ENCODE measurements at regions not wholly inside any gene's neighbourhood (a gene's known extent, or its start where the extent isn't known, plus 50 kb on each side); places are given as distances from the start of the nearest gene placed in this dataset.

DNA sequence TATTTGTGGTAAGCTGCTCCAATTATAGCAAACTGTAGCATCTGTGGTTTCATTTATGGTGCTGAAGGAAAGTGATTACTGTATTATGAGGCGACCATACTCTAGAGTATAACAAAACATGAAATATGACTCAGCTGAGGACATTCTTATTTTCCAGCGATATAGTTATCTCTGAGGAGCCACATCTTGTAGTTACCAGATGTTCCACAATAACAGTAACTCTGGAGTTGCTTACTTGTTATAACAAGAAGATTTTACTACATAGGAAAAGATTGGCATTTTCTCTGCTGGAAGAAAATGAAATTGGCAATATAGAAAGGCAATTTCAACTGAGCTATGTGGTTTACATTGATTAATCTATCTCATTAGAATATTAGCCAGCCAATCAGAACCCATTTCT, 1634.2 kb downstream of the PCDH9 start:
- H3K36me3 ChIP-seq (ENCODE audit: control insufficient read depth, insufficient read depth, low read length) = no peaks in the 10 kb centered on the region
- no peak for DNase-seq (ENCODE audit: low read depth)
- TF ChIP-seq, protein P1, sequence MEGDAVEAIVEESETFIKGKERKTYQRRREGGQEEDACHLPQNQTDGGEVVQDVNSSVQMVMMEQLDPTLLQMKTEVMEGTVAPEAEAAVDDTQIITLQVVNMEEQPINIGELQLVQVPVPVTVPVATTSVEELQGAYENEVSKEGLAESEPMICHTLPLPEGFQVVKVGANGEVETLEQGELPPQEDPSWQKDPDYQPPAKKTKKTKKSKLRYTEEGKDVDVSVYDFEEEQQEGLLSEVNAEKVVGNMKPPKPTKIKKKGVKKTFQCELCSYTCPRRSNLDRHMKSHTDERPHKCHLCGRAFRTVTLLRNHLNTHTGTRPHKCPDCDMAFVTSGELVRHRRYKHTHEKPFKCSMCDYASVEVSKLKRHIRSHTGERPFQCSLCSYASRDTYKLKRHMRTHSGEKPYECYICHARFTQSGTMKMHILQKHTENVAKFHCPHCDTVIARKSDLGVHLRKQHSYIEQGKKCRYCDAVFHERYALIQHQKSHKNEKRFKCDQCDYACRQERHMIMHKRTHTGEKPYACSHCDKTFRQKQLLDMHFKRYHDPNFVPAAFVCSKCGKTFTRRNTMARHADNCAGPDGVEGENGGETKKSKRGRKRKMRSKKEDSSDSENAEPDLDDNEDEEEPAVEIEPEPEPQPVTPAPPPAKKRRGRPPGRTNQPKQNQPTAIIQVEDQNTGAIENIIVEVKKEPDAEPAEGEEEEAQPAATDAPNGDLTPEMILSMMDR (IDR thresholded peaks at IDR 0.05; ENCODE audit: insufficient read depth, low read length, severe bottlenecking) = no peak
- H3K27me3 ChIP-seq (ENCODE audit: control insufficient read depth, insufficient read depth, low read length) = no peaks in the 10 kb centered on the region
- no peak overlapping the region for H3K4me3 ChIP-seq (ENCODE audit: low read depth, low read length)
- no peak for FAIRE-seq

DNA sequence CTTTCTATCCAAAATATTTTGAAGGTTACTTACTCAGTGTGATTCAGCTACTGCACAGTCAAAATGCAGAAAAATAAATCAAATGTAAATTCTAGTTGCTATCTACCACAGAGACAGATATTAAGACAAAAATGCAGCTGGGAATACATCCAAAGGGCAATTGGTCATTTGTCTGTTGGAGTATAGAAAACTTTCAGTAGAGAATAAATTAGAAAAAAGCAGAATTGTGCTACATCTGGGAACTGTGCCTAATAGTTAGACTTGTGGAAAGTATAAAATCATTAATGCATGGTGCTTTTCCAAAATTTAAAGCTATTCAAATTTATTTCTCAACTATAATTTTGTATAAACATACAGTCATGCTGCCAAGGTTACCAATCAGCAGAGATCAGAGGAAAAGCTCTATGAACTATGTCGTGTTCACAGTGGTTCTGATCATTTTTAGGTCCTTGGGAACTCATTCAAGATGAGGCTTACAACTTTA, 1635.8 kb downstream of the PCDH9 start:
- no peak overlapping the region for H3K4me3 ChIP-seq (ENCODE audit: low read depth, low read length)
- no peaks in the 10 kb centered on the region for H3K36me3 ChIP-seq (ENCODE audit: control insufficient read depth, insufficient read depth, low read length)
- TF ChIP-seq, protein P1 (IDR thresholded peaks at IDR 0.05; ENCODE audit: insufficient read depth, low read length, severe bottlenecking) = no peak
- DNase-seq (ENCODE audit: low read depth) (no peak), FAIRE-seq (no peak)
- no peaks in the 10 kb centered on the region for H3K27me3 ChIP-seq (ENCODE audit: control insufficient read depth, insufficient read depth, low read length)

DNA sequence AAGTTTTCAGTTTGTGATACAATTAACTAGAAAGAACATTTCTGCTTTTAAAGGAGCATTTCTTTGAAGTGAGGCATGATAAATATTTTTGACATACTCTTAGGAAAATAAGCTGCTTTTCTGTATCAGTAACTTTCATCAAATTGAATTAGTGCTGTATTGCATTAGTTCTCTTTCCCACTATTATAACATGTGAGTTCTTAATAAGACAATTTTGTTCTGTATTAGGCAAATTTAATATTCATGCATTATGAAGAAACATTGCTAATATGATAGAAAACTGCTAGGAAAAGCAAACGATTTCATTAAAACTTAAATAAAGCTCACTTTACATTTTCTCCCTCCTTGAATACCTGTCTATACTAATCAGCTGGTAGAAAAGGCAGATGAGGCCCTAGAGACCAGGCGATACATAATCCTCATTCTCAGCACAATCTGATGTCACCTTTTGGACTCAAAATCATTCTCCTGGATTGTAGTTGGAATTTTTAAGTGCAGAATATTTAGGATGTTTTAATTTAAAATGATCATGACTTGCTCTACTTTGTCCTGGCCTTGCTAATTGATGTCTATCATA, 1636.8 kb downstream of the PCDH9 start:
- Histone ChIP-seq H3K4me3 (ENCODE audit: low read depth, low read length) (no peak overlapping the region), H3K36me3 (ENCODE audit: control insufficient read depth, insufficient read depth, low read length) (no peaks in the 10 kb centered on the region), H3K27me3 (ENCODE audit: control insufficient read depth, insufficient read depth, low read length) (no peaks in the 10 kb centered on the region)
- TF ChIP-seq, protein P1 (IDR thresholded peaks at IDR 0.05; ENCODE audit: insufficient read depth, low read length, severe bottlenecking) = no peak
- DNase-seq (ENCODE audit: low read depth) (no peak), FAIRE-seq (no peak)

DNA sequence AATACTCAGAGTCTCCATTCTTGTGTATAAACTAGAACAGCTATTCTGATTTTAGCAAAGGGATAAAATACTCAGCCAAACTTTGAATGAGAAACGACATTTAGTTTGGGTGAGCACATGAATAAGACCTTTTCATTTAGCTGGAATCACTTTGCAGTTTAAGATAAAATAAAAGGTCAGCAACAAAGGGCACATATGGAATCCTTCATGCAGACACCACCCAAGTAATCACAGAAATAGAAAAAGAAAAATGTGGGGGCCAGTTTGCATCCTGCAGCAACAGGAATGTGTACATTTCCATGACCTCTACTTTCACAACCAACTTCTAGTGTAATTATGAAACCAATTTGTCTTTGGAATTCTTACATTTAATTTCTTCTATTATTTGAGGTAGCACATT, 1637.4 kb downstream of the PCDH9 start:
- TF ChIP-seq, protein P1 (IDR thresholded peaks at IDR 0.05; ENCODE audit: insufficient read depth, low read length, severe bottlenecking) = no peak

DNA sequence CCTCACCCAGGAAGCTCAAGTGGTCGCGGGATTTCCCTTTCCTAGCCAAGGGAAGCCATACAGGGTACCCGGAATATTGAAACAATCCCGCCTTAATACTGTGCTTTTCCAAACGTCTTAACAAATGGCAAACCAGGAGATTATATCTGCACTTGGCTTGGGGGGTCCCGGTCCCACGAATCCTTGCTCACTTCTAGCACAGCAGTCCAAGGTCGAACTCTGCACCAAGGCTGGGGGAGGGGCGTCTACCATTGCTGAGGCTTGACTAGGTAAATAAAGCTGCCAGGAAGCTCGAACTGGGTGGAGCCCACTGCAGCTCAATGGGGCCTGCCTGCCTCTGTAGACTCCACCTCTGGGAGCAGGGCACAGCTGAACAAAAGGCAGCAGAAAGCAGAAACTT, 1644.8 kb downstream of the PCDH9 start:
- FAIRE-seq = no peak
- no peaks in the 10 kb centered on the region for H3K36me3 ChIP-seq (ENCODE audit: control insufficient read depth, insufficient read depth, low read length)
- TF ChIP-seq, protein P1 (IDR thresholded peaks at IDR 0.05; ENCODE audit: insufficient read depth, low read length, severe bottlenecking) = no peak
- H3K4me3 ChIP-seq (ENCODE audit: low read depth, low read length) = no peak overlapping the region
- H3K27me3 ChIP-seq (ENCODE audit: control insufficient read depth, insufficient read depth, low read length) = no peaks in the 10 kb centered on the region
- no peak for DNase-seq (ENCODE audit: low read depth)

More for the DNA sequence above, 1637.4 kb downstream of the PCDH9 start:
- no peaks in the 10 kb centered on the region for H3K27me3 ChIP-seq (ENCODE audit: control insufficient read depth, insufficient read depth, low read length)
- FAIRE-seq (no peak), DNase-seq (ENCODE audit: low read depth) (no peak)
- no peak overlapping the region for H3K4me3 ChIP-seq (ENCODE audit: low read depth, low read length)
- no peaks in the 10 kb centered on the region for H3K36me3 ChIP-seq (ENCODE audit: control insufficient read depth, insufficient read depth, low read length)

DNA sequence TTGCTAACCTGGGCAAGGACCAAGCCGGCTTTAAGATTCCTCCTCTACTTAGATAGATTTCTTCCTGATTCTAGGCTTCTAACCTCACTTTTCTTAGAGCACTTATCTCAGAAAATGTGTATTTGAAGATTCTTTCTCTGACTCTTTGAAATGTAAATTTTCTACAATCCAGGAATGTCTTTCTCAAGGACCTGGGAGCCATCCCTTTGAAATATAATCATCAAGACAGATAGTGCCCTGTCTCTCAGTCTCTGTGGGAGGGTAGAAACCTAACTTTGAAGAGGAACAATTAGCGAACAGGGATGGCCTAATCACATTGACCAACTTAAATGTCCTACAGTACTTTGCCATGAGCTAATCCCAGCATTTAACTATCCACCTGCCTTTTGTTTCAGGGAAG, 1646.0 kb downstream of the PCDH9 start:
- H3K4me3 ChIP-seq (ENCODE audit: low read depth, low read length) = no peak overlapping the region
- no peak for DNase-seq (ENCODE audit: low read depth)
- H3K27me3 ChIP-seq (ENCODE audit: control insufficient read depth, insufficient read depth, low read length) = no peaks in the 10 kb centered on the region
- no peak for FAIRE-seq
- H3K36me3 ChIP-seq (ENCODE audit: control insufficient read depth, insufficient read depth, low read length) = no peaks in the 10 kb centered on the region
- TF ChIP-seq, protein P1 (IDR thresholded peaks at IDR 0.05; ENCODE audit: insufficient read depth, low read length, severe bottlenecking) = no peak
